ENCODE measurements at regions not wholly inside any gene's neighbourhood (a gene's known extent, or its start where the extent isn't known, plus 50 kb on each side); places are given as distances from the start of the nearest gene placed in this dataset.

- TF ChIP-seq CTCF (IDR thresholded peaks at IDR 0.05): no peak
- TF ChIP-seq POLR2AphosphoS5 (IDR thresholded peaks at IDR 0.05): no peak
Measured at GRCh38 chr5:124283031-124283430, 463.4 kb downstream of the ZNF608 start.

Data from stomach (tissue), 4 donors.